HG02870 (cell line): ENCODE measurements at regions not wholly inside any gene's neighbourhood (a gene's known extent, or its start where the extent isn't known, plus 50 kb on each side); places are given as distances from the start of the nearest gene placed in this dataset.

Source experiments
- ATAC-seq: cut with Tn5 transposase; IDR thresholded peaks from one replicate; pipeline ENCODE4 v1.9.1; 2021; ENCODE audit warnings: mild to moderate bottlenecking, moderate library complexity; ENCODE audit not compliant: unreplicated experiment

DNA sequence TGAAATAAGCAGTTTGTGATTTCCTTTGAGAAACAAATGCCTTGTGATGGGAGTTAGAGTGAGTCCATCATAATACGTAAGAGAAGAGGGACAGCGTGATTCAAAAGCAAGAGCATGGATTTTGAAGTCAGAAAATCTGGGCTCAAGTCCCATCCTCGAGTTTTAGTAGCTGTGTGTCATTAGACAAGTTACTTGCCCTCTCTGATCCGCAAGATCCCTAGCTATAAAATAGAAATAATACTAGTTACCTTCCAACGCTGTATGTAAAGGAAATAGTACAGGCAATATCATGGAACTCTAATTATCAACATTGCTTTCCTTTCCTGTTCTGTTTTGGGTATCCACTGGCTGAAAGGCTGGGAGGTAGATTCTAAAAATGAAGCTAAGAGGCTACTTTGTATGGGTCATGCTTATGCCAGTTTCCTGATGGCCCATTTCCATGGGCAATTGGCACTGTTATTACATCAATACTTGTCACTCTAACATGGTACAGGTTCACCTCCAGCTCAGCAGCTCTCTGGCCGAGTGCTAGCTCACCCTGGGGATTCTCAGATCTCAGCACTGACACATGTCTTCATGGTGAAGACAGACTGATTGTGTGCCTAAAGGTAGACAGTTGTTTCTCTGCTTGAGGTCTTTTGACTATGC is 241.7 kb upstream of the KLF4 start:
- no peak for ATAC-seq

DNA sequence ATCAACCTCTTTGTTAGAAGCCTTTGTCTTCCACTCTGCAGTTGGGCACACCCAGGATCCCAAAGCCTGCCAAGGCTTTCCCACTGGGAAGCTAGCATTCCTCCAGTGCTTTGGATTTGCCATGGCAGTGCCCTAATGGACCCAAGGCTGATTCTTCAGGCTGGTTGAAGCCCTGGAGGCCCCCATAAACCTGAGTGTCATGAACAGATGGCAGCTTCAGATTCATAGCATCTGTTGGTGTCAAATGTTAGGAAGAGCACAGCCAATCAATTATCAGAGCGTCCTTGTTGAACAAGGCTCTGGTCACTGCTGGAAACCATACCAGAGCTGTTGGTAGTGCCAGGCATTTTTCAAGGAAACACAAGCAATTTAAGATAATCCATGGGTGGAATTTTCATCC is 241.1 kb upstream of the KLF4 start:
- no peak for ATAC-seq

DNA sequence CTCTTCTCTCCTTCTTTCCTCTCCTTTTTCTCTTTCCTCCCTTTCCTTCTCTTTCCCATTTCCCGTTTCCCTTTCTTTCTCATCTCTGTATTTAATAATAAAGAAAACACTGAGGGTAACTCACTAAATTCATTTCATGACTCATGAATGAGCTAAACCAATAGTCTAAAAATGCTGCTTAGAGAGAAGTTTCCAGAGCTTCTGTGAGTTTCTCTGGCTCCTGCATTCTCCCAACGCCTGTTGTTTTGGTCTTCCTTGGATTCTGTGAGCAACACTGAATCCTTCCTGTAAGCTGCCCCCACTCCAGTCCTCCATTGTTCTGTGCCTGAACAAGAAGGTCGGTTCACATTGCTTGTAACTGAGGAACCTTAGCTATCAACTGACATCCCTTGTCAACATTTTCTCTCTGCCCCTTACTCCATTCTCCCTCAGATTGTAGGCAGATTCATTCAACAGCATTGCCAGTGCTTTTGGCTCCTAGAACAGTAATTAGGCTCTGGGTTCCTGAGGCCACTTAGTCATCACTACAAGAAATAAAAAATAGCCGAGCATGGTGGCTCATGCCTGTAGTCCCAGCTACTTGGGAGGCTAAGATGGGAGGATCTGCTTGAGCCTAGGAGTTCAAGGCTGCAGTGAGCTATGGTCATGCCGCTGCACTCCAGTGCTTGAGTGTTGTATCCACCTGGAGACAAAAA is 237.7 kb upstream of the KLF4 start:
- no peak for ATAC-seq

DNA sequence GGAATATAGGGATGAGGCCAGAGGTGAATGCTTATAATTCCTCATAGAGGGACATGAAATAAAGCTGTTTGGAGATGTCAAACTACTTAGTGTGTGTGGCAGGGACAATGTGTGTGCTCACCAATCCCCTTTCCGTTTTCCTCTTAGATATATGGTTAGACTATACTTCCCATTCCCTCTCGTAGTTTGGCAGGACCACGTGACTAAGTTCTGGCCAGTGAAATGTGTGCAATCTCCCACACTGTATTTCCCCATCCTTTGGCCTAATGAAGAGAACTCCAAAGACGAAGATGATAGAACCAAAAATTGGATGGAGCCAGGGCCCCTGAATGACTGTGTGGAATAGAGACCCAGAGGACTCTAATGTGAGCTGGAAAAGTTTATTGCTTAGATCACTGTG is 233.4 kb upstream of the KLF4 start:
- no peak for ATAC-seq

DNA sequence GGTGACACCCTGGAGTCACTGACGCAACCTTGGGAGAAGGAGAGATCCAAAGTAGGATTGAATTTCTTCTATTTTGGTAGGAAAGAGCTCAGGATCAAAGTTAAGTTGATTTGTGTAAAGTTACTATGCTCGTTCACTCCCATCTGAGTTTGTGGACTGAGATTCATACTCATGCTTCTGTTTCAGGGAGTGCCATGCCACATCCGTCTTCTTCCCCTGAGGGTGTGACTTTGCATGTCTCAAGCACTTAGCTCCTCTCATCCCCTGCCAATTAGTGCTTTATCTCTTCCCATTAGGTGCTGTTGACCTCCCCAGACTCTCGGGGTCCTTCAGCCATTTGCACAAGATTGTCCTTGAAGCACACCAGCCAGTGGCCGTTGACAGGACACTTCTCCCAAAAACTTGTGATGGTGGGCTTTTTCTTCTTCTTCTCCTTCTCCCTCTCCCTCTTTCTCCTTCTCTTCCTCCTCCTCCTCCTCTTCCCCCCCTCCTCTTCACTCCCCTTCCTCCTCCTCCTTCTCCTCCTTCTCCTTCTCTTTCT is 232.2 kb upstream of the KLF4 start:
- no peak for ATAC-seq

DNA sequence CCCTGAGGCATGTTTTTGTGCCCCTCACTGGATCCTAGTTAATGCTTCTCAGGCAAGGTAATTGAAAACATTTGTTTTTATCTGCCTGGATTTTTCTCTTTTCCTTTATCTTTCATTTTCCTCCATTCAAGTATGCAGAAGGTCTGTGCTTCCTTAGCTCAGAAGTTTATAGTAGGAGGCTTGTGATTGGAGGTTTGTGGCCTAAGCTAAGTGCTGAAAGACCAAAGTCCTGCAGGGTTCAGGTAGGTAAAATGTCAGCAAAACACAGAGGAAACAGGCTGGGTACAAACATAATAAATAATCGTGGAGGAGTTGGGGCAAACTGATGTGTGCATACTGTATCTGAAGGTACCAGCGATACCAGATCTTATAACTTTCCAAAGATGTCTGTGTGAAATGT is 230.9 kb upstream of the KLF4 start:
- ATAC-seq: no peak

DNA sequence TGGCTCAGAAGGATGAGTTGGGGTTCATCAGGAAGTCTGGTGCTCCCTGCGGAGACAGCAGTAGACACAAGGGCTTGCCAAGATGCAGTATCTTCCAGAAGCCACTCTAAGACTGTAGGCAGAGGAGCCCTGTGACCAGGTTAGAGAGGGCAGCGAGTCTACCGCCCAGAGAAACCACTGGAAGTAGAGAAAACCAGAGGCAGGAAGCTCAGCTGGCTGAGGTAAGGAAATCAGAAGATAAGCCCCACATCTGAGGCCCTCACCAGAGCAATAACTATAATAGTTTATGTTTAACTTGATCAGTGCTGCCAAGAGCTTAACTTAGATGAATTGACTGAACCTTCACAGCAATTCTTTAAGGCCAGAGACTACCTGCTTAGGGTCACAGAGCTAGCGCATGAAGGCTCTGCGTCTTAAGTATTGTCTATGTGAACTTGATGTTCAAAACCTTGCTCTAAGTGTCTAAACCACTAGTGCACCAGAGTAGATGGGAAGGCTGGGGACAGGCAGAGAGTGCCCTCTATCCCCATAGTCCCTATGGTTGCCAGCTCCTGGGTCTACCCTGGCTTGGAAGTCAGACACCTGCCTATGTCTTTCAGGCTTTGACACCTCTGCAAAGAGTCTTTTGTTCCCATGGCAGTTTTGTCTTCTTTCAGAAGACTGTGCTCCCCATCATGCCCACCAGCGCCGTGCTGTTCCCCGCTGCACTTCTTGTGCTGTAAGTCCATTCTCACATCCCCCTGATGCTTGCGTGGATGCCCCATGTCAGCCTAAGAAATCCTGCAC is 228.2 kb upstream of the KLF4 start:
- no peak for ATAC-seq

DNA sequence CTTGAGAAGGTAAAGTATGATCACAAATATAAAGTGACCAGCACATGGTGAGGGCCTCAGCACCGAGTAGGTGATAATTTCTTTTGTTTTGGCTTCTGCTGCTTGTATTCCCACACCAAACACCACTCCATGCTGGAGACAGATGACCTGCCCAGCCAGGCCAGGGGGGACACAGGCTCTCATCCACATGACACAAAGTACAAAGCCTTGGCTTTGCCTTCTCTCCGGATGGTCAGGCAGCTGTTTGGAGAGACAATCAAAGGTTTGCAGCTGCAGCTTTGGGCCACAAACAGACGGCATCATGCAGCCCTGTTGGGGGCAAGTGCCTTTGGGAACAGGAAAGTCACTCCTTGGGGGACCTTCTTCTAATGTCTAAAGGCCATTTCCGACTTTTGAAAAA is 226.2 kb upstream of the KLF4 start:
- no peak for ATAC-seq

DNA sequence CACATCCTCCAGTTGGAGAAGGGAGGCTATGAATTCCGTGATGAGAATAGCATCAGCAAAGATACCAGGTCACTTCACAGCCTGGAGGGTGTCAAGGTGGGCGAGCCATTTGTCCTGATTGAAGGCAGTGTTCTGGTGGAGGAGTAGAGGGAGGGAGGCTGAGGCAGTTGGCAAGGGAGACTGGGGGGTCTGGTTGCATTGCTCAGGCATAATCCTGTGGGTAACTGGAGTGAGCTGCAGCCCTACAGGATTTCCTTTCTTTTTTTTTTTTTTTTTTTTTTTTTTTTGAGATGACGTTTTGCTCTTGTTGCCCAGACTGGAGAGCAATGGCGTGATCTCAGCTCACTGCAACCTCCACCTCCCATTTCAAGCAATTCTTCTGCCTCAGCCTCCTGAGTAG is 223.9 kb upstream of the KLF4 start:
- ATAC-seq: no peak

DNA sequence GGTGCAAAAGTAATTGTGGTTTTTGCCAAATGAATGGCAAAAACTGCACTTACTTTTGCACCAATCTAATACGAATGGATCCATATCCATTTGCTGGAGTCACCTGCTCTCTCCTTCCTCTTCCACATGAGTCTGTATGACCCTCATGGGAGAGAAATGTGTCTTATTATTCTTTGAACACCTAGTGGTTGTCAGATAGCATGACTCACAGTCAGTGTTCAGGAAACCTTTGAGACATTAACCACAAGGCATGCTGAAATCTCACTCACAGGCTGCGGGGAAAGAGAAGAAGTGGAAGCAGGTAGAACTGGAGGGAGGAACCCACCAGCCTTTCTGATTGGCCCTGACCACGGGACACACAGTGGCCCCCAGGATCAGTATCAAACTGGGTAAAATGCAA is 222.8 kb upstream of the KLF4 start:
- ATAC-seq: no peak

DNA sequence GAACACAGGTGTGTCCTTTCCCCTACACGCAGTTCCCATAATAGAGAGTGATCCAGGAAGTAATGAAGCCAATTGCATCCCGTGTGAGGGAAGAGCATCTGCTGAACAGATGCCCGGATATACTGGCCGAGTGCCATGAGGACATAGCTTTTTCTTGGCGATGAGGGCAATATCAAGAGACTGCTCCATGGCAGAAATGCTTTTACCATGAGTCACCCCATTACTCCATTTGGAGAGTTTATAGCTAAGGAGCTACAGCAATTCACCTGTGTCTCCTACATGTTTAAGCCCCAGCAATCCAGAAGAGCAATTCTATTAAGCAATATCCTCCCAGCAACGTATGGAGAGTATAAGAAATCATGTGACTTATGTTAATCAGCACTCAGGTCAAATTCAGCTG is 222.0 kb upstream of the KLF4 start:
- ATAC-seq: no peak

DNA sequence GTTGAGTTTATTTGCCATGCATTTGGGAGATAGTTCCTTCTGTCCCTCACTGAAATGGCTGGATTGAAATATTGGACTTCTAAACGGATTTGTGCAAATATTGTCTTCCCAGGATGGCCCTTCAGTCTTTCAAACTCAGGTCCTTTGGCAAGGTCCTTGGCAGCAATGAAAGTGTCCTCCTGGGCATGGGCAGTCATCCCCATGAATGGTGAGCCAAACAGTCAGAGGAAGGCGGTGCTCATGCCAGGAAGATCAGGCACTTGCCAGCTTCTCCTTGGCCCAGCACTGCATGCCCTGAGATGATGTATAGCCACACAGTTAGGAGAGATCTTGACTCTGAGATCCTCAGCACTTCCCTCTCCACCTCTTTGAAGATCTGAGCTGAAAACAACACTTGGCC is 221.4 kb upstream of the KLF4 start:
- ATAC-seq: no peak

DNA sequence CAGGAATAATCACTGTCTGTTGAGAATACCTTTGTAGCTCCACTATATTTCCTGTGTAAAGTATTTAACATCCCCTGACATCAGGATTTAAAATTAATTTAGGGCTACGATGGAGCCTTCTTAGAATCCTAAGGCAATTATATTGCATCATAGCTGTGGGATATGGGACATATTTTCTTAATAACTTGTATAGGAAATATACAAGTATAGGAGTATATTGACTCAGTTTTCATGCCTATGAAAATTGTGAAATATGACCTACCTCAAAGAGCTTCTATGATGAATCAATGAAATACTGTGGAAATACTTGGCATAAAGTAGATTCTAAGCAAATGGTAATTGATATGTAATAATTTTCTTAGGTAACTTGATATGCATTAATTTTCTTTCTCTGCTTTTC is 221.0 kb upstream of the KLF4 start:
- no peak for ATAC-seq

DNA sequence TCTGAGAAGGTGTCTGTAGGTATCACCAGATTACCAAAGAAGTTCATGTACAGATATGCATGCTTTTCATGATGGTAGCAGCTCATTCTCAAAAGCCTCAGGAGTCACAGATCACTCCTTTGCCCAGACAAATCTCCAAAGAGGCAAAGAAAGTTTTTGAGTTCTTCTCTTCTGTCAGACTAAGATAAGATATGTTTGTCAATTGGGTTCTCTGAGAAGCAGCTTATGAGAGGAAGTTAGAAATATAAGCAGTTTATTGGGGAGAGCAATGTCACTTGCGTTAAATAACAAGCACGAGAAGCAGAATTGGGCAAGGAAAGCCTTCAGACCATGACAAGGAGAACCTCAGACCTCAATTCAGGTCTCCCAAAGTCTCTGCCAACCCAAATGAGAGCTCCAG is 219.2 kb upstream of the KLF4 start:
- ATAC-seq: no peak

DNA sequence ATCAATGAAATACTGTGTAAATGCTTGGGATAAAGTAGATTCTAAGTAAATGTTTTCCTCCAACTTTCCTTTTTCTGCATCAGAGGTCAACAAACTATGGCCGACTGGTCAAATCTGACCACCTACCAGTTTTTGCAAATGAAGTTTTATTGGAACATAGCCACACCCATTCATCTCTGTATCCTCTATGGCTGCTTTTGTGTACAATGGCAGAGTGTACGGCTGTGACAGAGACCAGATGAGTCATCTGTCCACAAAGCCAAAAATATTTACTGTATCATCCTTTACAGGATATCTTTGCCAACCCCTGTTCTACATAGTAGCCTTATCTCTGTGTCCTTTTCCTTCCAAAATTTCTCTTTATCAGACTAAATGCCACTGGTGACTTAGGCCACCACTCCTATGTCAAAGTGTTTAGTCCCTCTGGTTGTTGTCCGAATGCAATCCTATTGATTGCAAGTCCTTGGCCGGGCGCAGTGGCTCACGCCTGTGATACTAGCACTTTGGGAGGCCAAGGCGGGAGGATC is 218.4 kb upstream of the KLF4 start:
- no peak for ATAC-seq

DNA sequence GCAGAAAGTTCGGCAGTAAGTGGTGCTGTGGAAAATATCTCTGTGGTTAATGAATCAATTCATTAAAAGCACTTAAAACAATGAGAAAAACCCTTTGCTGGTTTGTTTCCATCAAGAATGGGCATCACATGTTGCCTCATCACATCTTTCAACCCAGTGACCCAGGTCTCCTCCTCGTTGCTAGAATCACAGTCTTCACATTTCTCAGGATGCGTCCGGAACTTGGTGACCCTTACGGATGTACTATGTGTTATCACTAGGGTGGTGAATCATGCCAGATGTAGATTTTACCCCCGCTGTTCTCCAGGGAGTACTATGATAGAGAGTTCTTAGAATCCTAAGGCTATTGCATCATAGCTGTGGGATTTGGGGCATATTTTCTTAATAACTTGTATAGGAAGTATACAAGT is 217.9 kb upstream of the KLF4 start:
- no peak for ATAC-seq

DNA sequence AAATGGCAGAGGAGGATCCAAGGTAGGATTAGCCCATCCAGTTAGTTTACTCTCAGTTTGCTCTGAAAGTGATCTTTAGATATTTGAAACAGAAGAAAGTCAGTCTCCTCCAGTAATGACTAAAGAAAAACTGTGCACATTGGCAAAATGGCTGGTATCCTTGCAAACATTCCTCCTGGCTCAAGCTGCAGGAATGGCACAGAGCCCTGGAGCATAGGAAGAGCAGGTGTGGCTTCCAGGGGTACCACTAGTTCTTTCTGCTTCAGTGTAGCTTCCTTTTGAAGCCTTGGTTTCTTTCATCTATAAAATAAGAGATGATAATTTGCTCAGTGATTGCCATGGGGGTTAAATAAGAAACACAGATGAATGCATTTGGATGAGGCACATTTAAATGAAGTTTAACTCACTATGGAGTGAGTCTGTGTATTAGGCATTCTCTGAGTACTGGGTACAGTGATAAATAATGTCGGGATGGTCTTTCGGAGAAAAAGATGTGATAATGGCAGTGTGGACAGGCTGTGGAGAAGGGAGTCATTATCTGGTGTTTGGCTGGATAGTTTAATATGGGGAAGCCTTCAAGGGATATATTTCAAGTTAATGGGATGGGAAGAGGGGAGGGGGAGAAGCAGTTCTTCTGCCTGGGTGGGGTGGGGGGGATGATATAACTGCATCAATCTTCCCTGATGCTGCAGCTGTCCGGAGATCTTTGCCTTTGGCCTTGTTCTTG is 217.3 kb upstream of the KLF4 start:
- ATAC-seq: no peak

DNA sequence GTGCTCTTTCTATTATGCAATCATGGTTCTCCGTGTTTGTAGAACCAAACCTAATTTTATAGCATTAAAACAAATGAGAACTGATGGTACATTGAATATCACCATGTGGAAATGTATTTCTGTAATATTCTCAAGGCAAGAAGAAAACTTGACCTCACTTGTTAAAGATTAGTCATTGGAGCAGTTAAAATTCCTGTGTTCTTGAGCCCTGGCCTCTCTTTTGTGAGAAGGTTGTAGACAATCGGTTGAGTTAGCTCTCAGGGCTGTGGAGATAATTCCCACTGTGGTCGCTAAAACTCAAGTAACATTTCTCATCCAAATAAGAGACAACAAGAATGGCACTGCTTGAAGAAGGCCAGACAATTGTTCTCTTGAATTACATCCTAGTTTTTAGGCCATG is 216.0 kb upstream of the KLF4 start:
- ATAC-seq: no peak

DNA sequence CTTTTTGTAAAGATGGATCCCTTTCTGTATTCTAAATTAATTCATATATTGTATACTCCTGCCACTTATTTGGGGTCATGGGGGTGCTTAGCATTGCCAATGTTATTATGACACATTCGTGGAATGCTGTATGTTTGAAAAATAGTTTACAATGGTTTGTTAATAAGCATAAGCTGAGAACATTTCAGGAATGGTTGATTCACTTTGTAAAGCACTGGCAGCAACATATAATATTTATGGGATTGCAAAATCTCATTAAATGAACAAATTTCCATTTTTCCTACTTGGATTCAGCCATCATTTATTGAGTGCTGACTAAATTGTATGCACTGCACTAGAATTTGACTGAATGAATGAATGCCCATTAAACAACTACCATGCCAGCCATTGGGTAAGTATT is 215.2 kb upstream of the KLF4 start:
- ATAC-seq: no peak

DNA sequence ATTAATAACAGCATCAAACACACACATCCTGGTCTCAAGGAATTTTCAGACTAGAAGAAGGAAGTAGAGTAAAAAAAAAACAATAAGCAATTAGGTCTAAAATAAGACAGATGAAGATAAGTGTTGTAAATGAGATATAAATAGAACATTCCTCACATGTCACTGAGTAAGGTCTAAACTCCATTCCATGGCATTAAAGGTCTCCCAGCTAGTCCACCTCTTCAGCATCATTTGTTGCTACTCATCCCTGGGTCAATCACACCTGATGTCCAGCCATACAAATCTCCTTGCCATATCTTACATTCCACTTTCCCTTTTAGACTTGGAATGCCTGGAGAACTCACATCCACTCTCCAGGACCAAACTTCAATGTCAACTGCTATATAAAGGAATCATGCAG is 214.1 kb upstream of the KLF4 start:
- no peak for ATAC-seq

DNA sequence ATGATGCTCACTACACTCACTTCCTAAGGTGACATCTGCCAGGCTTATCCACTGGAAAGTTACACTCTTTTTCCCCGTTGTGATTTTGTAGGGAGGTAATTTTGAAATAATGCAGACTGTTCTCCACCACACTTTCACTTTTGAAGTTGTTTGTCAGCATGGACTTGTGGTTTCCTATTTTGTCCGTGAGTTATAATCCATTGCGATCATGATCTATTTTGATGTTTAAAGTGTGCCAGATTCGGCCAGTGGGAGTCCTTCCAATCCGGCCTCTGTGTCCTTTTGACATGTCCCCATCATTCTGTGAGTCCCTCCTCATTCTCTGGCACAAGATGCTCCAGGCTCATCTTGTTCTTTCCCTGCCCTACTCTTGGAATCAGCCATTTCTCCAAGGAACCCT is 211.3 kb upstream of the KLF4 start:
- no peak for ATAC-seq
